ENCODE measurements at regions not wholly inside any gene's neighbourhood (a gene's known extent, or its start where the extent isn't known, plus 50 kb on each side); places are given as distances from the start of the nearest gene placed in this dataset.

DNA sequence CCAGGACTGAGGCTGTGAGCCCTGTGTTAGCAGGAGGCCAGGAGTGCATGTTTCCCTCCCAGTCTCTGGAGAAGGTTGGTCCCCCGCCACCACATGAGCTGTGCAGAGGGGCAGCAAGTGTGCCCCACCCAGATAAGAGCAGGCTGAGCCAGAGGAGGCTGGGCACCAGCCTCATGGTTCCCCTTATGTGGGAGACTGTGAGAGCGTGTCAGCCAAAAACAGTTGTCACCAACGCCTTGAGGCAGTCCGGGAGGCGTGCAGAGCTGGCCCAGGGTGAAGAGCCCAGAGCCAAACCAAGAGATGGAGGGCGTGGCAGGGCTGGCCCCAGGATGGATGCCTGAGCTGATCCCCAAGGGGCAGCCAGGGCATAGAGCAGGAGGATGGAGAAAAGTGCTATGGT, 128.7 kb upstream of the GLI2 start (continued):
- TF ChIP-seq HDAC2 (IDR thresholded peaks at IDR 0.05; ENCODE audit: borderline replicate concordance in 1 of 2, low read depth in 2 of 2, low read length in 2 of 2): no peak
- TF ChIP-seq CBX5 (IDR thresholded peaks at IDR 0.05; ENCODE audit: low read depth, low read length): no peak
- TF ChIP-seq TAF7 (optimal IDR thresholded peaks at IDR 0.05; ENCODE audit: borderline replicate concordance, low read depth, low read length): no peak
- no peak for TF ChIP-seq SP2 (IDR thresholded peaks at IDR 0.05; ENCODE audit: low read length)
- no peak for TF ChIP-seq GABPA (IDR thresholded peaks at IDR 0.05; ENCODE audit: borderline replicate concordance, insufficient read depth, low read length)
